ENCODE measurements at regions not wholly inside any gene's neighbourhood (a gene's known extent, or its start where the extent isn't known, plus 50 kb on each side); places are given as distances from the start of the nearest gene placed in this dataset.
A peak's percentile ranks its signal among the peaks of the same experiment; 100 is the strongest.

DNA sequence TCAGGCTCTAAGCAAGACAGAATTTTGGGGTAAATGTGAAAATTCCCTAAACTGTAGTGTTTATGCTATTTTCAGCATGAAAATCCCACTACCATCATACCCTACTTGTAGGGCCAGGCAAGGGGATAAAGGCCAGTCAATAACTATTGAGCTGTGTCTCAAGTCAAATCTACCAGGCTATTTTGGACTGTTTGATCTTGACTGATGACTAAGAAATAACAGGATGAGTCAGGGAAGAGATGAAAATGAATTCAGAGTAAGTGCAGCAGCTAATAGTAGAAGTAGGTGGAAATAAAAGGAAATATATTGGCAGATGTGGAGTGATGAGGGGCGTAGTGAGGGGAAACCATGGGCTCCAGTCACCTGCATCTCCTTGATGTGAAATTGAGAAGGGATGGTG is 225.8 kb upstream of the PHYHIPL start:
- in situ Hi-C loops (cut with MboI; ENCODE audit: low pct_ligation_motif_present in 1 of 4, low pct_unique_long_range_greater_than_20kb in 1 of 4, low sequenced_read_pairs in 3 of 4) (loop anchor here (10.0 to 25.0 kb wide), 3 partner anchors 166 to 662 kb away; partner anchors contain the start of gene PHYHIPL (in 1 of the 4)), intact Hi-C loops (cut with DNase I; ENCODE audit: low total_unique reads) (loop anchor here (10.0 kb wide), 1 partner anchor 674 kb away; no protein-coding TSS in a partner anchor)
- TF ChIP-seq, protein P1, sequence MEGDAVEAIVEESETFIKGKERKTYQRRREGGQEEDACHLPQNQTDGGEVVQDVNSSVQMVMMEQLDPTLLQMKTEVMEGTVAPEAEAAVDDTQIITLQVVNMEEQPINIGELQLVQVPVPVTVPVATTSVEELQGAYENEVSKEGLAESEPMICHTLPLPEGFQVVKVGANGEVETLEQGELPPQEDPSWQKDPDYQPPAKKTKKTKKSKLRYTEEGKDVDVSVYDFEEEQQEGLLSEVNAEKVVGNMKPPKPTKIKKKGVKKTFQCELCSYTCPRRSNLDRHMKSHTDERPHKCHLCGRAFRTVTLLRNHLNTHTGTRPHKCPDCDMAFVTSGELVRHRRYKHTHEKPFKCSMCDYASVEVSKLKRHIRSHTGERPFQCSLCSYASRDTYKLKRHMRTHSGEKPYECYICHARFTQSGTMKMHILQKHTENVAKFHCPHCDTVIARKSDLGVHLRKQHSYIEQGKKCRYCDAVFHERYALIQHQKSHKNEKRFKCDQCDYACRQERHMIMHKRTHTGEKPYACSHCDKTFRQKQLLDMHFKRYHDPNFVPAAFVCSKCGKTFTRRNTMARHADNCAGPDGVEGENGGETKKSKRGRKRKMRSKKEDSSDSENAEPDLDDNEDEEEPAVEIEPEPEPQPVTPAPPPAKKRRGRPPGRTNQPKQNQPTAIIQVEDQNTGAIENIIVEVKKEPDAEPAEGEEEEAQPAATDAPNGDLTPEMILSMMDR (IDR thresholded peaks at IDR 0.05), result no peak
- TF ChIP-seq EP300 (IDR thresholded peaks at IDR 0.05; ENCODE audit: low read depth) (no peak), POLR2AphosphoS5 (IDR thresholded peaks at IDR 0.05) (no peak), POLR2A (IDR thresholded peaks at IDR 0.05) (no peak)
- 75 to 85% methylated on average over 1 of the region's 1 CpG for WGBS, 2 donors (ENCODE audit: low coverage in 1 of 2)
- H3K4me1 ChIP-seq, result peaks cover 0 to 4% (median 0%) of the 10 kb centered on the region in 4 donors
- no peak overlapping the region for H3K27ac ChIP-seq
- no peak for DNase-seq
- H3K4me3 ChIP-seq, result no peak overlapping the region
- no peaks in the 10 kb centered on the region for H3K36me3 ChIP-seq
- no peaks in the 10 kb centered on the region for H3K27me3 ChIP-seq
- H3K9me3 ChIP-seq, result no peaks in the 10 kb centered on the region

- Histone ChIP-seq H3K9me3 (no peaks in the 10 kb centered on the region), H3K4me3 (no peak overlapping the region), H3K27ac (peak overlapping the region in 3 of 4 donors; percentile 32 to 61 (median 52)), H3K27me3 (no peaks in the 10 kb centered on the region), H3K36me3 (no peaks in the 10 kb centered on the region), H3K4me1 (peaks cover 0 to 4% (median 0%) of the 10 kb centered on the region in 4 donors)
- no peak for DNase-seq
- TF ChIP-seq POLR2AphosphoS5 (IDR thresholded peaks at IDR 0.05), result no peak
- no peak for TF ChIP-seq POLR2A (IDR thresholded peaks at IDR 0.05)
- TF ChIP-seq, protein P1 (IDR thresholded peaks at IDR 0.05), result no peak
- intact Hi-C loops (cut with DNase I; ENCODE audit: low total_unique reads), result loop anchor here (10.0 kb wide), 1 partner anchor 674 kb away; no protein-coding TSS in a partner anchor
- in situ Hi-C loops (cut with MboI; ENCODE audit: low pct_ligation_motif_present in 1 of 4, low pct_unique_long_range_greater_than_20kb in 1 of 4, low sequenced_read_pairs in 3 of 4), result loop anchor here (10.0 to 25.0 kb wide), 3 partner anchors 166 to 661 kb away; partner anchors contain the start of gene PHYHIPL (in 1 of the 4)
- WGBS, 2 donors (ENCODE audit: low coverage in 1 of 2), result 0 to 73% methylated on average over 1 of the region's 1 CpG
Observed at GRCh38 chr10:58951087-58951486, 225.4 kb upstream of the PHYHIPL start.

DNA sequence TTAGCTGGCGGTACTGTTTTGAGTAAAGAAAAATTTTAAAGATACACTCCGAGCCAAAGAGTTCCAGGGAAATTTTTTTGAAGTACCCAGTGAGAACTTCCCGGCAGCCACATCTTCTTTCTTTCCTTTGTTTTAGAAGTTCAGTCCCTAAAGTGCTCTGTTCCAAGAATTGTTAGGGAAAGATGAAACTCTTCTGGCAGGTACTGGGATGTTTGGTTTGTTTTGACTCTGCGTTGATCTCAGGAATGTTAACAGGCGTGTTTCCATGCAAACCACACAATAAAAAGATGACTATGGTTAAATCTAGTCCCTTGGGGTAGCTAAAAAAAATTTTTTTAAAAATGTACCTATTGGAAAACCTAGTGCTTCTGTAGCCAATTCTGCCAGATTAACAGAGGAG is 224.7 kb upstream of the PHYHIPL start:
- in situ Hi-C loops (cut with MboI; ENCODE audit: low pct_ligation_motif_present in 1 of 4, low pct_unique_long_range_greater_than_20kb in 1 of 4, low sequenced_read_pairs in 3 of 4), result loop anchor here (10.0 to 25.0 kb wide), 3 partner anchors 167 to 661 kb away; partner anchors contain the start of gene PHYHIPL (in 1 of the 4)
- intact Hi-C loops (cut with DNase I; ENCODE audit: low total_unique reads), result loop anchor here (10.0 kb wide), 1 partner anchor 673 kb away; no protein-coding TSS in a partner anchor
- Histone ChIP-seq H3K9me3 (no peaks in the 10 kb centered on the region), H3K4me3 (no peak overlapping the region), H3K27me3 (no peaks in the 10 kb centered on the region), H3K27ac (peak overlapping the region; percentile 11 to 61 (median 42)), H3K4me1 (peaks cover 0 to 4% (median under 1%) of the 10 kb centered on the region in 4 donors), H3K36me3 (no peaks in the 10 kb centered on the region)
- TF ChIP-seq, protein P1 (IDR thresholded peaks at IDR 0.05), result no peak
- TF ChIP-seq POLR2A (IDR thresholded peaks at IDR 0.05), result no peak
- no peak for TF ChIP-seq POLR2AphosphoS5 (IDR thresholded peaks at IDR 0.05)
- TF ChIP-seq EP300 (IDR thresholded peaks at IDR 0.05; ENCODE audit: low read depth), result no peak
- DNase-seq, result no peak
- WGBS, 2 donors (ENCODE audit: low coverage in 1 of 2), result 60 to 66% methylated on average over 5 of the region's 5 CpGs

- in situ Hi-C loops (cut with MboI; ENCODE audit: low pct_ligation_motif_present in 1 of 4, low pct_unique_long_range_greater_than_20kb in 1 of 4, low sequenced_read_pairs in 3 of 4), result loop anchor here (10.0 to 25.0 kb wide), 3 partner anchors 167 to 660 kb away; partner anchors contain the start of gene PHYHIPL (in 1 of the 4)
- TF ChIP-seq, protein P1 (IDR thresholded peaks at IDR 0.05), result no peak
- TF ChIP-seq POLR2AphosphoS5 (IDR thresholded peaks at IDR 0.05), result peak in 2 of 3 donors; percentile 39 to 46
- TF ChIP-seq EP300 (IDR thresholded peaks at IDR 0.05; ENCODE audit: low read depth), result peak; percentile 60
- TF ChIP-seq POLR2A (IDR thresholded peaks at IDR 0.05), result no peak
- Histone ChIP-seq H3K4me1 (peaks cover 0 to 4% (median 2%) of the 10 kb centered on the region in 4 donors), H3K9me3 (no peaks in the 10 kb centered on the region), H3K36me3 (no peaks in the 10 kb centered on the region), H3K4me3 (no peak overlapping the region), H3K27me3 (no peaks in the 10 kb centered on the region), H3K27ac (peak overlapping the region; percentile 11 to 61 (median 42))
- no peak for DNase-seq
- 66 to 68% methylated on average over 4 to 5 of the region's 5 CpGs for WGBS, 2 donors (ENCODE audit: low coverage in 1 of 2)
- intact Hi-C loops (cut with DNase I; ENCODE audit: low total_unique reads), result loop anchor here (10.0 kb wide), 1 partner anchor 673 kb away; no protein-coding TSS in a partner anchor
Observed at GRCh38 chr10:58952162-58952601, 224.3 kb upstream of the PHYHIPL start.
